ENCODE measurements at regions not wholly inside any gene's neighbourhood (a gene's known extent, or its start where the extent isn't known, plus 50 kb on each side); places are given as distances from the start of the nearest gene placed in this dataset.

DNA sequence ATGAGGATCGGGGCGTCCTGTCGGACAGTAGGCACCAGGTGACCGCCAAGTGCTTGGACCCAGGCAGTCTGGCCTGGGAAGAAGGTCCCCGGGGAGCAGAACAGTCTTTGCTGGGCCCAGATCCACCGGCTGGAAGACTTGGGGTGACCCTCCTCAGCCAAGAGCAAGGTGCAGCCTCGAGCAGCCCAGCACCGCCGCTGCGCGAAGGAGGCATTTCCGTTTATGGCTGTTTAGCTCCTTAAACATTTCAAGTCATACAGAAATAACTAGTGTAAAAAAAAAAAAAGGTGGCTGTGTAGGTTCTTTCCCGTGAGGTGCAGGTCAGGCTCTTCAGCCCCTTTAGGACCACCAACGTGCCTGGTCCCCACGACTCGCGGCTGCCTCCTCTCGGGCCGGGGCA is 370.2 kb downstream of the CMPK2 start:
- TF ChIP-seq Cebpa-rat (IDR thresholded peaks at IDR 0.05): no peak
- Histone ChIP-seq H3K27me3 (no peaks in the 10 kb centered on the region), H4K20me1 (no peaks in the 10 kb centered on the region), H3K27ac (no peak overlapping the region), H3K9ac (no peak overlapping the region), H3K4me1 (no peaks in the 10 kb centered on the region), H3K4me2 (no peak overlapping the region), H3K4me3 (no peak overlapping the region), H3K9me3 (peaks cover 5% of the 10 kb centered on the region; the same call in 1 of the 2 replicates), H3K36me3 (no peaks in the 10 kb centered on the region)

- no peak overlapping the region for H3K4me2 ChIP-seq
- no peaks in the 10 kb centered on the region for H4K20me1 ChIP-seq
- no peak for TF ChIP-seq Cebpa-rat (IDR thresholded peaks at IDR 0.05)
Observed at GRCh38 chr2:6496376-6496775, 369.3 kb downstream of the CMPK2 start.

GRCh38 chr2:6497048-6497447 is 368.7 kb downstream of the CMPK2 start:
- TF ChIP-seq Cebpa-rat (IDR thresholded peaks at IDR 0.05): no peak
- Histone ChIP-seq H3K4me2 (no peak overlapping the region), H3K27me3 (no peaks in the 10 kb centered on the region), H3K9me3 (peaks cover 5% of the 10 kb centered on the region; the same call in 1 of the 2 replicates), H4K20me1 (no peaks in the 10 kb centered on the region), H3K9ac (no peak overlapping the region), H3K4me1 (no peaks in the 10 kb centered on the region), H3K36me3 (no peaks in the 10 kb centered on the region), H3K4me3 (no peak overlapping the region), H3K27ac (no peak overlapping the region)

More at GRCh38 chr2:6496376-6496775, 369.3 kb downstream of the CMPK2 start:
- Histone ChIP-seq H3K9ac (no peak overlapping the region), H3K9me3 (peaks cover 5% of the 10 kb centered on the region; the same call in 1 of the 2 replicates), H3K36me3 (no peaks in the 10 kb centered on the region), H3K4me3 (no peak overlapping the region), H3K4me1 (no peaks in the 10 kb centered on the region), H3K27me3 (no peaks in the 10 kb centered on the region), H3K27ac (no peak overlapping the region)

GRCh38 chr2:6498841-6499240 is 366.9 kb downstream of the CMPK2 start:
- Histone ChIP-seq H3K4me3 (no peak overlapping the region), H3K36me3 (no peaks in the 10 kb centered on the region), H3K9ac (no peak overlapping the region), H4K20me1 (no peaks in the 10 kb centered on the region), H3K4me2 (no peak overlapping the region), H3K27ac (no peak overlapping the region), H3K4me1 (no peaks in the 10 kb centered on the region), H3K9me3 (peaks cover 5% of the 10 kb centered on the region; the same call in 1 of the 2 replicates), H3K27me3 (no peaks in the 10 kb centered on the region)
- no peak for TF ChIP-seq Cebpa-rat (IDR thresholded peaks at IDR 0.05)

GRCh38 chr2:6499691-6500090 is 366.0 kb downstream of the CMPK2 start:
- H3K27ac ChIP-seq: no peak overlapping the region
- no peak overlapping the region for H3K4me3 ChIP-seq
- H4K20me1 ChIP-seq: no peaks in the 10 kb centered on the region
- H3K9ac ChIP-seq: no peak overlapping the region
- peaks cover 5% of the 10 kb centered on the region; the same call in 1 of the 2 replicates for H3K9me3 ChIP-seq
- H3K4me2 ChIP-seq: no peak overlapping the region
- no peaks in the 10 kb centered on the region for H3K4me1 ChIP-seq
- H3K27me3 ChIP-seq: no peaks in the 10 kb centered on the region
- H3K36me3 ChIP-seq: no peaks in the 10 kb centered on the region
- TF ChIP-seq Cebpa-rat (IDR thresholded peaks at IDR 0.05): no peak

- no peak overlapping the region for H3K4me2 ChIP-seq
- H3K36me3 ChIP-seq: no peaks in the 10 kb centered on the region
- H3K27ac ChIP-seq: no peak overlapping the region
- H3K4me1 ChIP-seq: no peaks in the 10 kb centered on the region
- no peaks in the 10 kb centered on the region for H3K27me3 ChIP-seq
- no peaks in the 10 kb centered on the region for H3K9me3 ChIP-seq
- H4K20me1 ChIP-seq: no peaks in the 10 kb centered on the region
- no peak for TF ChIP-seq Cebpa-rat (IDR thresholded peaks at IDR 0.05)
- no peak overlapping the region for H3K4me3 ChIP-seq
- H3K9ac ChIP-seq: no peak overlapping the region
Observed at GRCh38 chr2:6506361-6506794, 359.3 kb downstream of the CMPK2 start.

DNA sequence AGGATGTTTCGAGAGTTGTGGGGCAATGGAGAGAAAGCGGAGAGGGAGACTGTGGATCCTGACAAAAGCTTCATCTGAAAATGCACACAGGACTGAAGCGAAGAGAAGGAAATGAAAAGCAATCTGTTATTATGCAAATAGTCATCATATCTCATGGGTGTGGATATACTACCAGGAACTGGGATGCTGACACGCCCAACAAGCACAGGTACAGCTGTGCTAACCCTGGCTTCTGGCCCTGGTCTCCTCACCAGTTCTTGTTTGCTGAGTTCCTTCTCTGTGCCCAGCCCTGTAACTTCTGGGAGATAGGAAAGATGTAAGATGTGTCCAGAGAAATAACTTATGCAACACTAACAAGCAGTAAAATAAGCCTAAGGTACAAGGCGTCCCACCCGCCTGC is 358.8 kb downstream of the CMPK2 start:
- no peak for TF ChIP-seq Cebpa-rat (IDR thresholded peaks at IDR 0.05)
- no peaks in the 10 kb centered on the region for H3K36me3 ChIP-seq
- no peak overlapping the region for H3K27ac ChIP-seq
- H4K20me1 ChIP-seq: no peaks in the 10 kb centered on the region
- no peaks in the 10 kb centered on the region for H3K4me1 ChIP-seq
- no peak overlapping the region for H3K4me3 ChIP-seq
- no peak overlapping the region for H3K9ac ChIP-seq
- no peaks in the 10 kb centered on the region for H3K27me3 ChIP-seq
- H3K4me2 ChIP-seq: no peak overlapping the region
- no peaks in the 10 kb centered on the region for H3K9me3 ChIP-seq

GRCh38 chr2:6510532-6510931 is 355.2 kb downstream of the CMPK2 start:
- H3K9ac ChIP-seq: no peak overlapping the region
- no peaks in the 10 kb centered on the region for H3K27me3 ChIP-seq
- H4K20me1 ChIP-seq: no peaks in the 10 kb centered on the region
- H3K4me3 ChIP-seq: no peak overlapping the region
- no peaks in the 10 kb centered on the region for H3K36me3 ChIP-seq
- no peak overlapping the region for H3K4me2 ChIP-seq
- no peaks in the 10 kb centered on the region for H3K4me1 ChIP-seq
- no peaks in the 10 kb centered on the region for H3K9me3 ChIP-seq
- no peak overlapping the region for H3K27ac ChIP-seq
- no peak for TF ChIP-seq Cebpa-rat (IDR thresholded peaks at IDR 0.05)

- H3K4me1 ChIP-seq: no peaks in the 10 kb centered on the region
- H3K27ac ChIP-seq: no peak overlapping the region
- no peaks in the 10 kb centered on the region for H4K20me1 ChIP-seq
- no peaks in the 10 kb centered on the region for H3K36me3 ChIP-seq
- H3K27me3 ChIP-seq: no peaks in the 10 kb centered on the region
- no peak overlapping the region for H3K9ac ChIP-seq
- H3K4me2 ChIP-seq: no peak overlapping the region
- H3K9me3 ChIP-seq: no peaks in the 10 kb centered on the region
- no peak overlapping the region for H3K4me3 ChIP-seq
- TF ChIP-seq Cebpa-rat (IDR thresholded peaks at IDR 0.05): no peak
Observed at GRCh38 chr2:6512589-6512988, 353.1 kb downstream of the CMPK2 start.

DNA sequence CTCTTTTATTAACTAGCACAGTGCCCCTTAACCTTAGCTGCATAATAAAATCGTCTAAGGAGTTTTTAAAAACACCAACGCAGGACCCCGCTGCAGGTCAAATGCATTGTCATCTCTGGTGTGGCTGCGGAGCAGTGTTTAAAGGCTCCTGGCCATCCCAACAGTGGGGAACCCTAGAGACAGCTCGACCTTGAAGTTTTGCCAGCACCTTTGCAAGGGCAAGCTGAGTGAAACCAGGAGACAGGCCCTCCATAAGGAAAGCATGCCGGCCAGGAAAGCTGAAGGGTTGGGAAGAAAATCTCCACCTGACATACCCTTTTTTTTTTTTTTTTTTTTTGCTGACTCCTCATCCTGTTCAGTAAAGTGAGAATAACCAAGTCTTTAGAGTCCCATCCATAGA is 349.0 kb downstream of the CMPK2 start:
- Histone ChIP-seq H3K27me3 (no peaks in the 10 kb centered on the region), H3K9ac (no peak overlapping the region), H3K27ac (no peak overlapping the region), H3K4me1 (no peaks in the 10 kb centered on the region), H3K4me2 (no peak overlapping the region), H3K9me3 (no peaks in the 10 kb centered on the region), H3K36me3 (no peaks in the 10 kb centered on the region), H4K20me1 (no peaks in the 10 kb centered on the region), H3K4me3 (no peak overlapping the region)
- TF ChIP-seq Cebpa-rat (IDR thresholded peaks at IDR 0.05): no peak

- TF ChIP-seq Cebpa-rat (IDR thresholded peaks at IDR 0.05): no peak
- H3K4me1 ChIP-seq: no peaks in the 10 kb centered on the region
- H4K20me1 ChIP-seq: no peaks in the 10 kb centered on the region
Observed at GRCh38 chr2:6518361-6518760, 347.3 kb downstream of the CMPK2 start.

More at GRCh38 chr2:6518361-6518760, 347.3 kb downstream of the CMPK2 start:
- no peak overlapping the region for H3K4me2 ChIP-seq
- H3K36me3 ChIP-seq: no peaks in the 10 kb centered on the region
- no peak overlapping the region for H3K9ac ChIP-seq
- H3K9me3 ChIP-seq: no peaks in the 10 kb centered on the region
- H3K4me3 ChIP-seq: no peak overlapping the region
- no peak overlapping the region for H3K27ac ChIP-seq
- H3K27me3 ChIP-seq: no peaks in the 10 kb centered on the region

Data from BLaER1 (cell line).